Omental fat pad (tissue), 3 donors: ENCODE measurements at regions not wholly inside any gene's neighbourhood (a gene's known extent, or its start where the extent isn't known, plus 50 kb on each side); places are given as distances from the start of the nearest gene placed in this dataset.

Experiments
- ATAC-seq: fragments of 150-250 bp; one replicate; pipeline ENCODE4 v1.9.1; 2016; ENCODE audit warnings: mild to moderate bottlenecking, moderate library complexity; ENCODE audit not compliant: low FRiP score
- DNase-seq: peaks from one replicate; pipeline ENCODE4 v3.0.0-alpha.2; 2019; ENCODE audit warnings: low spot score
- TF ChIP-seq, protein P1 (sequence below), 3 donors: fragments of 450-650 bp; IDR thresholded peaks; one replicate each; pipeline ENCODE4 v1.5.1; 2016 to 2017; ENCODE audit warnings: antibody characterized with exemption in 3 of 3, mild to moderate bottlenecking in 3 of 3, moderate library complexity in 2 of 3

DNA sequence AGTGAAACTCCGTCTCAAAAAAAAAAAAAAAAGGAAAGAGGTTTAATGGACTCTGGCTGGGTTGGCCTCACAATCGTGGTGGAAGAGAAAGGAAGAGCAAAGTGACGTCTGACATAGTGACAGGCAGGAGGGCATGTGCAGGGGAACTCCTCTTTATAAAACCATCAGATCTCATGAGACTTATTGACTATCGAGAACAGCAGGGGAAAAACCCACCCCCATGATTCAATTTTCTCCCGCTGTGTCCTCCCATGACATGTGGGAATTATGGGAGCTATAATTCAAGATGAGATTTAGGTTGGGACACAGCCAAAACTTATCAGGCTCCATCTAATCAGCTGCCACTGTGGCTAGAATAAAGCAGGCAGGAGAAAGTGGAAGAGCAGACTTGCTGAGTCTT is 610.4 kb upstream of the NUDT12 start:
- ATAC-seq (no peak), DNase-seq (no peak)
- TF ChIP-seq, protein P1, sequence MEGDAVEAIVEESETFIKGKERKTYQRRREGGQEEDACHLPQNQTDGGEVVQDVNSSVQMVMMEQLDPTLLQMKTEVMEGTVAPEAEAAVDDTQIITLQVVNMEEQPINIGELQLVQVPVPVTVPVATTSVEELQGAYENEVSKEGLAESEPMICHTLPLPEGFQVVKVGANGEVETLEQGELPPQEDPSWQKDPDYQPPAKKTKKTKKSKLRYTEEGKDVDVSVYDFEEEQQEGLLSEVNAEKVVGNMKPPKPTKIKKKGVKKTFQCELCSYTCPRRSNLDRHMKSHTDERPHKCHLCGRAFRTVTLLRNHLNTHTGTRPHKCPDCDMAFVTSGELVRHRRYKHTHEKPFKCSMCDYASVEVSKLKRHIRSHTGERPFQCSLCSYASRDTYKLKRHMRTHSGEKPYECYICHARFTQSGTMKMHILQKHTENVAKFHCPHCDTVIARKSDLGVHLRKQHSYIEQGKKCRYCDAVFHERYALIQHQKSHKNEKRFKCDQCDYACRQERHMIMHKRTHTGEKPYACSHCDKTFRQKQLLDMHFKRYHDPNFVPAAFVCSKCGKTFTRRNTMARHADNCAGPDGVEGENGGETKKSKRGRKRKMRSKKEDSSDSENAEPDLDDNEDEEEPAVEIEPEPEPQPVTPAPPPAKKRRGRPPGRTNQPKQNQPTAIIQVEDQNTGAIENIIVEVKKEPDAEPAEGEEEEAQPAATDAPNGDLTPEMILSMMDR (IDR thresholded peaks at IDR 0.05) = no peak

DNA sequence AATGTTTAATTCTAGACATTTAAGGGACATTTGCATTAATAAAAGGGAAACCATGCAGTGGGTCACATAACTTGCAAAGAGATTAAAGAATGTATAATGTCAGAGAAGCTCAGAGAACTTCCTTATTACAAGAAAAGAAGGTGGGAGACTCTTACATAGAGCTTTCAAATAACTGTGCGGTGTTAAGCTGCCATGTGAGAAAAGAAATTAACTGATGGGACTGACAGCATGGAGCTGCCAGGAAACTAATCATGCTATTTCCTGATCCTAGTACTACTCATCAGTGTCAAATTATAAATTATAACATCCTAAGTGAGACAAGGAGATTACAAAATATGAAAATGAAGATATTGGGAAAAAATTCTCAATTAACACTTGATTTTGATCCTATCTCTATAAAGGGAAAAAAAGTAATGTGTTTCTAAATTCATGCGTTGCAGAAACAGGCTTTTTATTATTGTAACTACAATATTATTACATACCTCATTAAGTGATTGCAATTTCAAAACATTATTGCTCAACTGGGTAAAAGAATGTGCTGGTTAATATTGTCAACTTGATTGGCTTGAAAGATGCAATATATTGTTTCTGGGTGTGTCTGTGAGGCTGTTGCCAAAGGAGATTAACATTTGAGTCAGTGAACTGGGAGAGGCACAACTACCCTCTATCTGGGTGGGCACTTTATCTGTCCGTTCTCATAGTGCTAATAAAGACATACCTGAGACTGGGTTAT is 609.5 kb upstream of the NUDT12 start:
- ATAC-seq = no peak
- TF ChIP-seq, protein P1 (IDR thresholded peaks at IDR 0.05) = no peak
- no peak for DNase-seq

DNA sequence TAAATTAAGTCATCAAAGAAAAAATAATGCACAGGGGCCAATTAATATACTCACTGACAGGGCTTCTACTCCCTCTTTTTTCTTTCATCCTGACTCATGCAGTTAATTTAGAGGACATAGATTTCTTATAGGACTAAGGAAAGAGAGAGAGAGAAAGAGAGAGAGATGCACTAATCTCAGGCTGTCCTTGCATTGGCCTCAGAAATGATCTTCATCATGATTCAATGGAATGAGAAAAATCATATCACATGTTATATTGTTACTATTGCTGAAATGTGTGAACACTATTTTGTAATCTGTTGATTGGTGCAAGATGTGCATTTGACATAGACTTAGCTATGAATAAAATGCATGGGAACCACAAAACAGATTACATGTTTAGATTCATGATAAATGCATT is 608.3 kb upstream of the NUDT12 start:
- no peak for ATAC-seq
- TF ChIP-seq, protein P1 (IDR thresholded peaks at IDR 0.05) = no peak
- no peak for DNase-seq

DNA sequence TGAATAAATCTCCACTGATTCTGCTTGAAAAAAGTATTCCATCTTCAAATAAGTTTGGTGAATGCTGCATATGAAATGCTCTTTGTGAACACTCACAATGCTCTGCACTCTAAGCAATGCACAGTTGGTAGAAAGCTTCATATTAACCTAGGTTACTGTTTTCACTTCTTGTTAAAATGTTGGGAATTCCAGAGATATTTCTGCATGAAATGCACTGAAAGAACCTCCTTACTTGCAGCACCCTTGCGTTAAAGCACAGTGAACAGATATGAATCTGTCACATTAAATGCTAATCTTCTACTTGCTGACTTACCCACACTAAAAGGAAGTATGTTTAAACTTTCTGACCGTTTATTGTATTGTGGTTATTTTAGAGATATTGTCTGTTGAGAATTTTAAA is 584.1 kb upstream of the NUDT12 start:
- ATAC-seq (no peak), DNase-seq (no peak)
- TF ChIP-seq, protein P1 (IDR thresholded peaks at IDR 0.05) = no peak

DNA sequence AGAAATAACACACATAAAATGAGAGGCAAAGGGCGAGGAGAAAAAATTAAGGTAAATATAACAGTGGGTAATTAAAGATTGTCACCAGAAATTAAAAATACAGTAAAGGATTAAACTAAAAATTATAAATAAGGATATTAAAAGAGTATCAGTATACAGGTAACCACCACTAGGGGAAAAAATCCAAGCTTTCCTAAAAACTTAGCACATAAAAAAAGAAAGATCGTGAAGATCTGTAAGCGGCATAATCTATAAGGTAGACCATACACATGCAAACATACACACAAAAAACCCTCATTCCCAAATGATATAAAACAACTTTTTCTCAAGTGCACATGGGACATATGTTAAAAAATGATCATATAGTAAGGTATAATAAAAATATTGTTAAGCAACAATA is 577.3 kb upstream of the NUDT12 start:
- TF ChIP-seq, protein P1 (IDR thresholded peaks at IDR 0.05) = no peak
- DNase-seq = no peak
- no peak for ATAC-seq

DNA sequence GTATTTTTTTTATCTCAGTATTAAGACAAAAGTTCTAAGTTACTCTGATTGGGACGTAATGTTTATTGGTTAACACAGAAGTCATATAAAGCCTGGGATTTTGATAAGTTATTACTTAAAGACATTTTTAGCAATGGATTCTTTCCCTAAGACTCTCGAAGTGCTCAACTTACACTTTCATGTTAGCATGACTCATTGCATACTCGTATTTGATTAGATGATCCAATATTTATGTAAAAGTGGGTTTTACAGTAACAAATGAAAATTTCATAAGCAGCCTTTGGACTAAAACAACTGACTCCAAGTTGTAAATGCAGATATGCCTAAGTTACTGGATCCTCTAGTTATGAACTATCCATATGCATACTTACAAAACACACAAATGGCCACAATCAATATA is 567.7 kb upstream of the NUDT12 start:
- TF ChIP-seq, protein P1 (IDR thresholded peaks at IDR 0.05) = no peak
- ATAC-seq = no peak

DNA sequence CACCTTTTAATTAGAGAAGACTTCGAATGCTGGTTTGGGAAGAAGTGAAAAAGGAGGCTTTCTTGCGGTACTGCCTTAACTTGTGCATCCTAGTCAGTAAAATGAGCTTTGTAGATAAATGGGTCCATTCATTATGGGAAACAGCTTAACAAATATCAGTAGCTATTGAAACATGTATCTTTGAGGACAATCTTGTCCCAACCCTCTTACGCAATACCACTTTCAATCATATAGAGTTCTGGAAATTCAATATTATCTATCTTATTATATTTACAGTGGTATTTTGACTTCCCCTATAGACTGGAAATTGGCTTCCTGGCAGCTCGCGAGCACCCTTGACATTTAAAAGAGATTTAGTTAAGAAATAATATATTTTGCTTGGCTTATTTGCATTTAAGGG is 565.8 kb upstream of the NUDT12 start:
- no peak for ATAC-seq
- TF ChIP-seq, protein P1 (IDR thresholded peaks at IDR 0.05) = no peak

More for the DNA sequence above, 567.7 kb upstream of the NUDT12 start:
- no peak for DNase-seq

More for the DNA sequence above, 565.8 kb upstream of the NUDT12 start:
- no peak for DNase-seq
